ENCODE measurements at regions not wholly inside any gene's neighbourhood (a gene's known extent, or its start where the extent isn't known, plus 50 kb on each side); places are given as distances from the start of the nearest gene placed in this dataset.

- Histone ChIP-seq H3K27ac (ENCODE audit: low read depth, low read length) (no peak overlapping the region), H3K4me3 (ENCODE audit: low read depth, low read length) (no peak overlapping the region), H3K9me3 (ENCODE audit: control insufficient read depth, insufficient read depth, low read length) (peaks cover 2% of the 10 kb centered on the region; the same call in 1 of the 2 replicates), H3K27me3 (ENCODE audit: control insufficient read depth, insufficient read depth, low read length) (no peaks in the 10 kb centered on the region)
- TF ChIP-seq, protein P1, sequence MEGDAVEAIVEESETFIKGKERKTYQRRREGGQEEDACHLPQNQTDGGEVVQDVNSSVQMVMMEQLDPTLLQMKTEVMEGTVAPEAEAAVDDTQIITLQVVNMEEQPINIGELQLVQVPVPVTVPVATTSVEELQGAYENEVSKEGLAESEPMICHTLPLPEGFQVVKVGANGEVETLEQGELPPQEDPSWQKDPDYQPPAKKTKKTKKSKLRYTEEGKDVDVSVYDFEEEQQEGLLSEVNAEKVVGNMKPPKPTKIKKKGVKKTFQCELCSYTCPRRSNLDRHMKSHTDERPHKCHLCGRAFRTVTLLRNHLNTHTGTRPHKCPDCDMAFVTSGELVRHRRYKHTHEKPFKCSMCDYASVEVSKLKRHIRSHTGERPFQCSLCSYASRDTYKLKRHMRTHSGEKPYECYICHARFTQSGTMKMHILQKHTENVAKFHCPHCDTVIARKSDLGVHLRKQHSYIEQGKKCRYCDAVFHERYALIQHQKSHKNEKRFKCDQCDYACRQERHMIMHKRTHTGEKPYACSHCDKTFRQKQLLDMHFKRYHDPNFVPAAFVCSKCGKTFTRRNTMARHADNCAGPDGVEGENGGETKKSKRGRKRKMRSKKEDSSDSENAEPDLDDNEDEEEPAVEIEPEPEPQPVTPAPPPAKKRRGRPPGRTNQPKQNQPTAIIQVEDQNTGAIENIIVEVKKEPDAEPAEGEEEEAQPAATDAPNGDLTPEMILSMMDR (IDR thresholded peaks at IDR 0.05; ENCODE audit: low read depth, low read length): no peak
- CTCF ChIA-PET: no interaction called here
- POLR2A ChIA-PET: no interaction called here
- no peak for DNase-seq (ENCODE audit: low read depth, low spot score)
Observed at GRCh38 chr10:83713423-83713822, 425.9 kb upstream of the GHITM start.

DNA sequence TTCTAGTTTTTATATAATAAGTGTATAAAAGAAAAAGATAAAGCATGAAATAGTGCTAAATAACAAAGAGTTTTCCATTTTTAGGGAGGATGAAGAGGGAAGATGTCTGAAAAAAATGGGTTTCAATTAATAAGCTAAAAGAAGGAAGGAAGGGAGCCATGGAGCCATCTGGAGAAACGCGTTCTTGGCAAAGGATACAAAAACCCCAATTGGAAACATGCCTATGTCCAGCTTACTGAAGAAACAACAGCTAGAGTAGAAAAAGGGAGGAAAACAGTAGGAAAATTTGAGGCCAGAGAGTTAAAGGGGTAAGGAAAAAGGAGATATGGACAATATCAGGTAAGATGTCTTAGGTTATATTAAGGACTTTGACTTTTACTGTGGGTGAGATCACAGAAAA lies 416.2 kb upstream of the GHITM start:
- H3K4me3 ChIP-seq (ENCODE audit: low read depth, low read length): no peak overlapping the region
- POLR2A ChIA-PET: no interaction called here
- peaks cover 4% of the 10 kb centered on the region for H3K9me3 ChIP-seq (ENCODE audit: control insufficient read depth, insufficient read depth, low read length)
- H3K27ac ChIP-seq (ENCODE audit: low read depth, low read length): no peak overlapping the region
- no peak for DNase-seq (ENCODE audit: low read depth, low spot score)
- TF ChIP-seq, protein P1 (IDR thresholded peaks at IDR 0.05; ENCODE audit: low read depth, low read length): no peak
- CTCF ChIA-PET: no interaction called here
- H3K27me3 ChIP-seq (ENCODE audit: control insufficient read depth, insufficient read depth, low read length): no peaks in the 10 kb centered on the region

GRCh38 chr10:83724471-83725241 lies 414.7 kb upstream of the GHITM start:
- no peak overlapping the region for H3K4me3 ChIP-seq (ENCODE audit: low read depth, low read length)
- POLR2A ChIA-PET: no interaction called here
- CTCF ChIA-PET: interaction anchor here (0.5 kb wide), 1 partner anchor 195 kb away, joined by 3 read pairs; no protein-coding TSS in a partner anchor
- no peak for DNase-seq (ENCODE audit: low read depth, low spot score)
- TF ChIP-seq, protein P1 (IDR thresholded peaks at IDR 0.05; ENCODE audit: low read depth, low read length): no peak
- H3K27me3 ChIP-seq (ENCODE audit: control insufficient read depth, insufficient read depth, low read length): no peaks in the 10 kb centered on the region
- H3K9me3 ChIP-seq (ENCODE audit: control insufficient read depth, insufficient read depth, low read length): peaks cover 4% of the 10 kb centered on the region
- no peak overlapping the region for H3K27ac ChIP-seq (ENCODE audit: low read depth, low read length)

DNA sequence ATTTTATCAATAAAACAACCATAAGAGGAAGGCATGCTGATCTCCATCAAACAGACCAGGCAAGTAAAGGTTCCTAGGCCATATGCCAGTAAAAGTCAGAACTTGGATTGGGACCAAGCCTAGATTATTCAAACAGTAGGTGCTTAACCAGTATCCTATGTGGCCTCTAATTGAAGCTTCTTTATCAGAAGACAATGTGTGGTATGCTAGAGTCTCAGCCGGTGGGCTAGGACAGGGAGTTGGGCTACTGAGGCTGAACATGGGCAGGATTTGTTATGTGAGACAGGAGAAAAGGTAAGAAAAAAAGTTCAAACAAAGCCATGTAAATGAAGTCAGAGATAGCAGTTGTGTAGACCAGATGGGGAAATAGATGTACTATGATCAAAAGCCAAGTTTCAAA lies 413.7 kb upstream of the GHITM start:
- POLR2A ChIA-PET: no interaction called here
- CTCF ChIA-PET: no interaction called here
- H3K27me3 ChIP-seq (ENCODE audit: control insufficient read depth, insufficient read depth, low read length): no peaks in the 10 kb centered on the region
- TF ChIP-seq, protein P1 (IDR thresholded peaks at IDR 0.05; ENCODE audit: low read depth, low read length): no peak
- no peak overlapping the region for H3K4me3 ChIP-seq (ENCODE audit: low read depth, low read length)
- peaks cover 4% of the 10 kb centered on the region for H3K9me3 ChIP-seq (ENCODE audit: control insufficient read depth, insufficient read depth, low read length)
- no peak overlapping the region for H3K27ac ChIP-seq (ENCODE audit: low read depth, low read length)
- no peak for DNase-seq (ENCODE audit: low read depth, low spot score)

DNA sequence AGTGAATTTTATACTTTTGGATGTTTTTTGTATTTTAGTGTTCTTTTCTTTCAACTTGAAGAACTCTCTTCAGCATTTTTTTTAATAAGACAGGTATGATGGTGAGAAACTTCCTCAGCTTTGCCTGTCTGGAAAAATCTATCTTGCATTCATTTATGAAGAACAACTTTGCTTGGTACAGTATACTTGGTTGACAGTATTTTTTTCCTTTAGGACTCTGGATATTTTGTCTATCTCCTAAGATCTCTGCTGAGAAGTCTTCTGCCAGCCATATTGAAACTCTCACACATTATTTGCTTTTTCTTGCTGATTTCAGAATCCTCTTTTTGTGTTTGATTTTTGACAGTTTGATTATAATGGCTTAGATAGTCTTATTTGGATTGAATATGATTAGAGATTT lies 405.0 kb upstream of the GHITM start:
- Histone ChIP-seq H3K27ac (ENCODE audit: low read depth, low read length) (no peak overlapping the region), H3K9me3 (ENCODE audit: control insufficient read depth, insufficient read depth, low read length) (peaks cover 3% of the 10 kb centered on the region; the same call in 1 of the 2 replicates), H3K4me3 (ENCODE audit: low read depth, low read length) (no peak overlapping the region), H3K27me3 (ENCODE audit: control insufficient read depth, insufficient read depth, low read length) (no peaks in the 10 kb centered on the region)
- no peak for DNase-seq (ENCODE audit: low read depth, low spot score)
- TF ChIP-seq, protein P1 (IDR thresholded peaks at IDR 0.05; ENCODE audit: low read depth, low read length): no peak
- ChIA-PET POLR2A (no interaction called here), CTCF (no interaction called here)
